ENCODE measurements at regions not wholly inside any gene's neighbourhood (a gene's known extent, or its start where the extent isn't known, plus 50 kb on each side); places are given as distances from the start of the nearest gene placed in this dataset.

GRCh38 chr1:233544304-233544703 is 69.6 kb upstream of the KCNK1 start:
- H3K4me1 Mint-ChIP-seq = no peaks in the 10 kb centered on the region
- no peaks in the 10 kb centered on the region for H4K20me1 ChIP-seq (replicated peaks; ENCODE audit: insufficient read depth)
- no peak for ATAC-seq

More at GRCh38 chr1:233544304-233544703, 69.6 kb upstream of the KCNK1 start:
- H3K27me3 ChIP-seq (ENCODE audit: insufficient read depth) = no peaks in the 10 kb centered on the region
- TF ChIP-seq NANOG (IDR thresholded peaks at IDR 0.05; ENCODE audit: borderline replicate concordance) = no peak
- no peak for TF ChIP-seq ZNF331 (CRISPR knock-in tag; IDR thresholded peaks at IDR 0.05; ENCODE audit: low read depth)
- TF ChIP-seq EZH2 (IDR thresholded peaks at IDR 0.05; ENCODE audit: low read depth, unreplicated experiment) = no peak
- no peak for TF ChIP-seq CTCF (conservative IDR thresholded peaks at IDR 0.05; ENCODE audit: low read depth in 2 of 2)
- no peak for TF ChIP-seq ZNF114 (CRISPR knock-in tag; IDR thresholded peaks at IDR 0.05)
- TF ChIP-seq POLR2AphosphoS5 (IDR thresholded peaks at IDR 0.05; ENCODE audit: low read depth) = no peak
- TF ChIP-seq STAT1 (IDR thresholded peaks at IDR 0.05; ENCODE audit: unreplicated experiment) = no peak
- TF ChIP-seq ETS1 (IDR thresholded peaks at IDR 0.05) = no peak
- no peak for TF ChIP-seq REST (IDR thresholded peaks at IDR 0.05; ENCODE audit: unreplicated experiment)
- no peak for TF ChIP-seq EZH2phosphoT487 (IDR thresholded peaks at IDR 0.05; ENCODE audit: unreplicated experiment)
- no peak for TF ChIP-seq JUNB (IDR thresholded peaks at IDR 0.05; ENCODE audit: unreplicated experiment)
- TF ChIP-seq ZNF462 (CRISPR knock-in tag; IDR thresholded peaks at IDR 0.05) = no peak
- no peak for TF ChIP-seq CREB1 (CRISPR knock-in tag; IDR thresholded peaks at IDR 0.05; ENCODE audit: low read depth)
- H3F3A ChIP-seq (replicated peaks; ENCODE audit: low read depth) = no peaks in the 10 kb centered on the region
- Mint-ChIP-seq H3K36me3 (ENCODE audit: low read depth) (no peaks in the 10 kb centered on the region), H3K4me3 (no peak overlapping the region), H3K9me3 (peaks cover 14% of the 10 kb centered on the region; the same call in 2 of the 3 replicates), H3K27me3 (ENCODE audit: insufficient read depth, low read depth, poor library complexity) (peaks cover 5% of the 10 kb centered on the region), H3K27ac (no peak overlapping the region)
- H3K9me2 ChIP-seq (ENCODE audit: insufficient read depth) = 0 out of 2 replicates have a peak, but pooled peaks cover 7% of the 10 kb centered on the region
- no peak overlapping the region for H3K27ac ChIP-seq (ENCODE audit: low read depth)
- H3K4me3 ChIP-seq = no peak overlapping the region
- no peaks in the 10 kb centered on the region for H3K36me3 ChIP-seq (ENCODE audit: insufficient read depth)
- H3K79me2 ChIP-seq (replicated peaks; ENCODE audit: insufficient read depth) = no peaks in the 10 kb centered on the region
- no peak for DNase-seq (ENCODE audit: low spot score)
- H3K4me1 ChIP-seq (ENCODE audit: insufficient read depth) = no peaks in the 10 kb centered on the region
- no peak overlapping the region for H2AFZ ChIP-seq
- H3K4me2 ChIP-seq = no peak overlapping the region

Data from GM23338 (cell line).